ENCODE measurements at regions not wholly inside any gene's neighbourhood (a gene's known extent, or its start where the extent isn't known, plus 50 kb on each side); places are given as distances from the start of the nearest gene placed in this dataset.
"Not testable (repeated sequence)": the region's sequence is repeated elsewhere in the genome, so short reads cannot be mapped to it uniquely, and the experiment has no call there.

DNA sequence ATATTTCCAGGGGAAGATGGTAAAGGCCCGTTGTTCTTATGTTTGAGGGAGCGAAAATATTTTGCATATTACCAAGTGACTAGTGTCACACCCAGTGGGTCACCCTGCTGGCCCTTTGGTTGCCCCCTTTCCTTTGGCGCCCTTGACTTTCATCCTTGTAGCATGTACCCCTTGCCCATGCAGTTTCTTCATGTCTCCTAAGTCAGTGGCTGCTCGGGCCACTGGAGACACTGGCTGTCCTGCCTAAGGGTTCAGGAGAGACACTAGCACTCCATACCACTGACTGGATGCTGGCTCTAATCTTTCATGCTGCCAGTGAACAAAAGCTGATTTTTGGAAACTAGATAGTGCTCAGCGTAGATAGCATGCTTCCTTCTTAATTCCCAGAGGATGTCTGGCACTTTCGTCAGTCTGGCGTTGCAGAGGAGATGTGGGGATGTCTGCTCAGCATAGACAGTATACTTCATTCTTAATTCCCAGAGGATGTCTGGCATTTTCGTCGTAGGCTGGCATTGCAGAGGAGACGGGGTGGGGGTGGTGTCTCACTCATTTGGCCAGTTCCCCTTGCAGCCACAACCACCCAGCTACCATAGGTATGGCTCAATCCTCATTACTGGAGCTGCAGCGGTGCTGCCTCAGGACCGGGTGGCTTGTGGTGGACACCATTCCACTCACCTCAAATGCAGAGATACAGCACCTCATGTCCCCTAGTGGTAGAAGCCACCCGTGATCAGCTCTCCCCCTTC, 770.9 kb upstream of the TPTE start:
- Mint-ChIP-seq H3K36me3 (ENCODE audit: low read depth) (no peaks in the 10 kb centered on the region), H3K9me3 (peaks cover 10% of the 10 kb centered on the region), H3K27me3 (no peaks in the 10 kb centered on the region), H3K4me3 (no peak overlapping the region), H3K27ac (no peak overlapping the region), H3K4me1 (ENCODE audit: low read depth) (no peaks in the 10 kb centered on the region)
- Histone ChIP-seq H3K4me3 (ENCODE audit: low read length) (no peak overlapping the region), H3K9me3 (ENCODE audit: control insufficient read depth in 1 of 2, insufficient read depth in 1 of 2, low read length in 2 of 2) (peaks cover 17 to 42% of the 10 kb centered on the region in 2 experiments), H3K27me3 (ENCODE audit: control insufficient read depth in 1 of 2, insufficient read depth in 2 of 2, low read length in 2 of 2) (no peaks in the 10 kb centered on the region), H3K4me1 (ENCODE audit: insufficient read depth, low read length) (no peaks in the 10 kb centered on the region), H3K27ac (ENCODE audit: low read depth in 1 of 2, low read length in 2 of 2) (no peak overlapping the region), H3K36me3 (ENCODE audit: insufficient read depth, low read length) (no peaks in the 10 kb centered on the region)
- CTCF ChIA-PET, result no interaction called here
- intact Hi-C loops (cut with DNase I, micrococcal nuclease), result no loop called here
- POLR2A ChIA-PET, result no interaction called here
- TF ChIP-seq, protein P1, sequence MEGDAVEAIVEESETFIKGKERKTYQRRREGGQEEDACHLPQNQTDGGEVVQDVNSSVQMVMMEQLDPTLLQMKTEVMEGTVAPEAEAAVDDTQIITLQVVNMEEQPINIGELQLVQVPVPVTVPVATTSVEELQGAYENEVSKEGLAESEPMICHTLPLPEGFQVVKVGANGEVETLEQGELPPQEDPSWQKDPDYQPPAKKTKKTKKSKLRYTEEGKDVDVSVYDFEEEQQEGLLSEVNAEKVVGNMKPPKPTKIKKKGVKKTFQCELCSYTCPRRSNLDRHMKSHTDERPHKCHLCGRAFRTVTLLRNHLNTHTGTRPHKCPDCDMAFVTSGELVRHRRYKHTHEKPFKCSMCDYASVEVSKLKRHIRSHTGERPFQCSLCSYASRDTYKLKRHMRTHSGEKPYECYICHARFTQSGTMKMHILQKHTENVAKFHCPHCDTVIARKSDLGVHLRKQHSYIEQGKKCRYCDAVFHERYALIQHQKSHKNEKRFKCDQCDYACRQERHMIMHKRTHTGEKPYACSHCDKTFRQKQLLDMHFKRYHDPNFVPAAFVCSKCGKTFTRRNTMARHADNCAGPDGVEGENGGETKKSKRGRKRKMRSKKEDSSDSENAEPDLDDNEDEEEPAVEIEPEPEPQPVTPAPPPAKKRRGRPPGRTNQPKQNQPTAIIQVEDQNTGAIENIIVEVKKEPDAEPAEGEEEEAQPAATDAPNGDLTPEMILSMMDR (IDR thresholded peaks at IDR 0.05), result no peak
- no peak for DNase-seq
- no peak for ATAC-seq (ENCODE audit: poor library complexity)

- H3K4me1 ChIP-seq (ENCODE audit: insufficient read depth, low read length); DNase-seq; H3K27ac Mint-ChIP-seq; H3K4me3 Mint-ChIP-seq; ATAC-seq (ENCODE audit: poor library complexity); intact Hi-C loops (cut with DNase I, micrococcal nuclease); H3K27me3 Mint-ChIP-seq; POLR2A ChIA-PET; H3K4me3 ChIP-seq (ENCODE audit: low read length); H3K36me3 ChIP-seq (ENCODE audit: insufficient read depth, low read length); H3K4me1 Mint-ChIP-seq (ENCODE audit: low read depth); H3K27me3 ChIP-seq (ENCODE audit: control insufficient read depth in 1 of 2, insufficient read depth in 2 of 2, low read length in 2 of 2); H3K27ac ChIP-seq (ENCODE audit: low read depth in 1 of 2, low read length in 2 of 2); H3K36me3 Mint-ChIP-seq (ENCODE audit: low read depth); CTCF ChIA-PET: not testable (repeated sequence)
- peaks cover 17 to 41% of the 10 kb centered on the region in 2 experiments for H3K9me3 ChIP-seq (ENCODE audit: control insufficient read depth in 1 of 2, insufficient read depth in 1 of 2, low read length in 2 of 2)
- peaks cover 12% of the 10 kb centered on the region for H3K9me3 Mint-ChIP-seq
Observed at GRCh38 chr21:9751087-9751585, 770.2 kb upstream of the TPTE start.

DNA sequence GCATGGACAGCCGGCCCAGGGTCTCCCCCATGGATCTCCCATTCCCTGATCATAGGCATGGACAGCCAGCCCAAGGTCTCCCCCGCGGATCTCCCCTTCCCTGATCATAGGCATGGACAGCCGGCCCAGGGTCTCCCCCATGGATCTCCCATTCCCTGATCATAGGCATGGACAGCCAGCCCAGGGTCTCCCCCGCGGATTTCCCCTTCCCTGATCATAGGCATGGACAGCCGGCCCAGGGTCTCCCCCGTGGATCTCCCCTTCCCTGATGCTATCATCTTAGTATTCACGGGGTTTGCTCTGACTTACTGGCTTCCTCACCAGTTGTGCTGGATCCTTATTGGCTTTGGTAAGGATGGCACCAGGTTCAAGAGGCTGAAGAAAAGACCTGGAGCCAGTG, 769.4 kb upstream of the TPTE start:
- DNase-seq; H3K36me3 Mint-ChIP-seq (ENCODE audit: low read depth); ATAC-seq (ENCODE audit: poor library complexity); H3K4me3 ChIP-seq (ENCODE audit: low read length); H3K27ac ChIP-seq (ENCODE audit: low read depth in 1 of 2, low read length in 2 of 2); POLR2A ChIA-PET; H3K27ac Mint-ChIP-seq; CTCF ChIA-PET; H3K4me3 Mint-ChIP-seq; H3K27me3 ChIP-seq (ENCODE audit: control insufficient read depth in 1 of 2, insufficient read depth in 2 of 2, low read length in 2 of 2); H3K4me1 Mint-ChIP-seq (ENCODE audit: low read depth); H3K4me1 ChIP-seq (ENCODE audit: insufficient read depth, low read length); H3K36me3 ChIP-seq (ENCODE audit: insufficient read depth, low read length); intact Hi-C loops (cut with DNase I, micrococcal nuclease); H3K27me3 Mint-ChIP-seq: not testable (repeated sequence)
- peaks cover 17 to 37% of the 10 kb centered on the region in 2 experiments for H3K9me3 ChIP-seq (ENCODE audit: control insufficient read depth in 1 of 2, insufficient read depth in 1 of 2, low read length in 2 of 2)
- peaks cover 12% of the 10 kb centered on the region for H3K9me3 Mint-ChIP-seq

DNA sequence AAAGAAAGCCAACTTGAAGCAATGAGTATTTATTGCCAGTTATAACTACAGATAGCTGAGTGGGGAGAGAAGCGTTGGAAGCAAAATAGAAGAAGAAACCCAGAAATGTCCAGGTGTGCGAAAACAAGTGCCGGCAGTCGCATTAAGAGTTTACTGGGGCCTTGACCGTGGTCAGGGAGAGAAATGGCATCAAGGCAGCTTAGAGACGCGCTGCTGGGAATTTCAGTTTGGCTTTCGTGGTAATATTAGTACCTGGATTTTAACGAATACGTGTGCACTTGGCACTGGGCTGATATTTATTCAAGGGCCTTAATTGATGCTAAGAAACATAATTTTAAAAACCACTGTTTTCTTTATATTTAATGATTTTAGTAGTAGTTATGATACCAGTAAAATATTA, 767.9 kb upstream of the TPTE start:
- H3K36me3 Mint-ChIP-seq (ENCODE audit: low read depth); H3K27me3 Mint-ChIP-seq; H3K4me3 ChIP-seq (ENCODE audit: low read length); CTCF ChIA-PET; ATAC-seq (ENCODE audit: poor library complexity); POLR2A ChIA-PET; H3K27me3 ChIP-seq (ENCODE audit: control insufficient read depth in 1 of 2, insufficient read depth in 2 of 2, low read length in 2 of 2); H3K4me3 Mint-ChIP-seq; H3K27ac ChIP-seq (ENCODE audit: low read depth in 1 of 2, low read length in 2 of 2); intact Hi-C loops (cut with DNase I, micrococcal nuclease); H3K36me3 ChIP-seq (ENCODE audit: insufficient read depth, low read length); H3K4me1 ChIP-seq (ENCODE audit: insufficient read depth, low read length); H3K27ac Mint-ChIP-seq; H3K4me1 Mint-ChIP-seq (ENCODE audit: low read depth); DNase-seq; H3K9me3 Mint-ChIP-seq: not testable (repeated sequence)
- peaks cover 17 to 32% of the 10 kb centered on the region in 2 experiments for H3K9me3 ChIP-seq (ENCODE audit: control insufficient read depth in 1 of 2, insufficient read depth in 1 of 2, low read length in 2 of 2)
